ENCODE measurements at regions not wholly inside any gene's neighbourhood (a gene's known extent, or its start where the extent isn't known, plus 50 kb on each side); places are given as distances from the start of the nearest gene placed in this dataset.

DNA sequence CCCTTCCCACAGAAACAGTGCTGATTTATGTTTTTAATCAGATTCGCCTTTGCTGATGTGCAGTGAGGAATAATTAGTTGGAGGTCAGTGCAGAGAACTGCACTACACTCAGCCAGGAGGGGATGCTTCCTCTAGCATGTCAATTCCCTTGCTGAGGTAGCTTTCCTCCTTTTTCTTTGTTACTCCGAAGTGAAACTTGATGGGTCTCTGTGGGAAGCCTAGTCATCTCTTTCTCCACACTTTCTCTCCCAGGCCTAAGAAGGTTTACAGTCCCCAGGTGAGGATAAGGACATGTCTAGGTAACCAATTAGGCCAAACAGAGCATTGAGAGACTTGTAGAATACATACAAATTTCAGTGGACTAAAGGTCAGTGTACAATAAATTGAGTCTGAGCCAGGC lies 461.8 kb downstream of the KIF4B start:
- TF ChIP-seq, protein P1, sequence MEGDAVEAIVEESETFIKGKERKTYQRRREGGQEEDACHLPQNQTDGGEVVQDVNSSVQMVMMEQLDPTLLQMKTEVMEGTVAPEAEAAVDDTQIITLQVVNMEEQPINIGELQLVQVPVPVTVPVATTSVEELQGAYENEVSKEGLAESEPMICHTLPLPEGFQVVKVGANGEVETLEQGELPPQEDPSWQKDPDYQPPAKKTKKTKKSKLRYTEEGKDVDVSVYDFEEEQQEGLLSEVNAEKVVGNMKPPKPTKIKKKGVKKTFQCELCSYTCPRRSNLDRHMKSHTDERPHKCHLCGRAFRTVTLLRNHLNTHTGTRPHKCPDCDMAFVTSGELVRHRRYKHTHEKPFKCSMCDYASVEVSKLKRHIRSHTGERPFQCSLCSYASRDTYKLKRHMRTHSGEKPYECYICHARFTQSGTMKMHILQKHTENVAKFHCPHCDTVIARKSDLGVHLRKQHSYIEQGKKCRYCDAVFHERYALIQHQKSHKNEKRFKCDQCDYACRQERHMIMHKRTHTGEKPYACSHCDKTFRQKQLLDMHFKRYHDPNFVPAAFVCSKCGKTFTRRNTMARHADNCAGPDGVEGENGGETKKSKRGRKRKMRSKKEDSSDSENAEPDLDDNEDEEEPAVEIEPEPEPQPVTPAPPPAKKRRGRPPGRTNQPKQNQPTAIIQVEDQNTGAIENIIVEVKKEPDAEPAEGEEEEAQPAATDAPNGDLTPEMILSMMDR (conservative IDR thresholded peaks at IDR 0.05; ENCODE audit: low read length) = no peak
- no peak for TF ChIP-seq EZH2phosphoT487 (IDR thresholded peaks at IDR 0.05; ENCODE audit: borderline replicate concordance, low read depth, low read length)
